Natural killer cell (primary cell): ENCODE measurements at regions not wholly inside any gene's neighbourhood (a gene's known extent, or its start where the extent isn't known, plus 50 kb on each side); places are given as distances from the start of the nearest gene placed in this dataset.

Experiments
- ATAC-seq, 3 donors: fragments of 150-1000 bp in 2 of 3; fragments of 200-7000 bp in 1 of 3; cut with Tn5 transposase; 1 replicate in 1 of 3; 2 replicates in 2 of 3; pipeline ENCODE4 v1.10.0; 2021; ENCODE audit warnings: mild to moderate bottlenecking in 2 of 3, moderate library complexity in 2 of 3
- DNase-seq, 2 donors: peaks; one replicate each; pipeline versions ENCODE4 v3.0.0 to v3.0.0-alpha.2; 2013 to 2021; ENCODE audit warnings: mixed read lengths in 1 of 2
- H3K27ac ChIP-seq: one replicate; pipeline ENCODE4 v1.5.1; 2013; ENCODE audit warnings: mild to moderate bottlenecking, low read length
- H3K27me3 ChIP-seq: one replicate; pipeline ENCODE4 v1.6.1; 2013; ENCODE audit warnings: low read length; ENCODE audit not compliant: control insufficient read depth, insufficient read depth
- H3K36me3 ChIP-seq: one replicate; pipeline ENCODE4 v1.6.1; 2013; ENCODE audit warnings: low read length; ENCODE audit not compliant: control insufficient read depth, insufficient read depth
- H3K4me1 ChIP-seq: one replicate; pipeline ENCODE4 v1.6.1; 2013; ENCODE audit warnings: low read length; ENCODE audit not compliant: control insufficient read depth, insufficient read depth
- H3K4me3 ChIP-seq: one replicate; pipeline ENCODE4 v1.5.1; 2013; ENCODE audit warnings: low read length
- H3K9me3 ChIP-seq: one replicate; pipeline ENCODE4 v1.6.1; 2013; ENCODE audit warnings: low read length; ENCODE audit not compliant: control insufficient read depth, insufficient read depth
- H3K27ac Mint-ChIP-seq, 2 donors: one replicate each; pipeline ENCODE4 v1.8.0; 2022; ENCODE audit warnings: mild to moderate bottlenecking in 2 of 2, mixed read lengths in 2 of 2, moderate library complexity in 1 of 2
- H3K27me3 Mint-ChIP-seq, 2 donors: one replicate each; pipeline ENCODE4 v1.8.0; 2022; ENCODE audit warnings: low read depth in 2 of 2, mixed read lengths in 2 of 2
- H3K36me3 Mint-ChIP-seq: one replicate; pipeline ENCODE4 v1.8.0; 2022; ENCODE audit warnings: mixed read lengths
- H3K4me1 Mint-ChIP-seq, 2 donors: one replicate each; pipeline ENCODE4 v1.8.0; 2022; ENCODE audit warnings: mixed read lengths in 2 of 2
- H3K4me3 Mint-ChIP-seq: one replicate; pipeline ENCODE4 v1.8.0; 2022; ENCODE audit warnings: mild to moderate bottlenecking, moderate library complexity, mixed read lengths
- H3K9me3 Mint-ChIP-seq, 2 donors: one replicate each; pipeline ENCODE4 v1.8.0; 2022; ENCODE audit warnings: mixed read lengths in 2 of 2
- WGBS: methylation state at CpG from one replicate; pipeline ENCODE4 v1.1.7; 2013; ENCODE audit warnings: missing lambda C conversion rate; ENCODE audit not compliant: insufficient coverage; 5-methylcytosine and 5-hydroxymethylcytosine counted together
- intact Hi-C: fragments of 100-400 bp; cut with micrococcal nuclease; formaldehyde crosslinking; loops from one replicate; pipeline ENCODE4 v1.14.2; 2022
- TF ChIP-seq, protein P1 (sequence below): fragments of 200-600 bp; IDR thresholded peaks from one replicate; pipeline ENCODE4 v1.8.0; 2022; ENCODE audit warnings: antibody characterized with exemption

DNA sequence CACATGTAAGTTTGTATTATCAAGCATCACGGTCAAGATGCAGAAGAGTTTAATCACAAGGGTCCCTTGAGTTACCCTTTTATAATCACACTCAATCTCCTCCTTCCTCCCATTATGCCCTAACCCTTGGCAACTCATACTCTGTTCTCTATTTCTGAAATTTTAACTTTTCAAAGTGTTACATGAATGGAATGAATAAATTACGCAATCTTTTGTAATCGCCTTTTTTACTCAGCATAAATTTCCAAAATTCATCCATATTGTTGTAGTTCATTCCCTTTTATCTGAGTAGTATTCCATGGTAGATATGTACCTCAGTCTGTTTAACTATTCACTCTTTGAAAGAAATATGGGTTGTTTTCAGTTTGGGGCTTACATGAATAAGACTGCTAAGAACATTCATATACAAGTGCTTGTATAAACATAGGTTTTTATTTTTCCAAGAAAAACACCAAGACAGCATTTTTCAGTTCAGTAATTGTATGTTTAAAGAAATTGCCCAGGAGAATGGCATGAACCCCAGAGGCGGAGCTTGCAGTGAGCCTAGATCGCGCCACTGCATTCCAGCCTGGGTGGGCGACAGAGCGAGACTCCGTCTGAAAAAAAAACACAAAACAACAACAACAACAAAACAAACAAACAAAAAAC, 430.9 kb upstream of the KCNH7 start:
- DNase-seq (no peak), ATAC-seq (no peak)
- intact Hi-C loops, result no loop called here
- Histone ChIP-seq H3K9me3 (peaks cover 4% of the 10 kb centered on the region), H3K36me3 (no peaks in the 10 kb centered on the region), H3K27me3 (no peaks in the 10 kb centered on the region), H3K27ac (no peak overlapping the region), H3K4me1 (no peaks in the 10 kb centered on the region), H3K4me3 (no peak overlapping the region)
- H3K36me3 Mint-ChIP-seq, result peaks cover 18% of the 10 kb centered on the region
- H3K27ac Mint-ChIP-seq, result no peak overlapping the region
- TF ChIP-seq, protein P1, sequence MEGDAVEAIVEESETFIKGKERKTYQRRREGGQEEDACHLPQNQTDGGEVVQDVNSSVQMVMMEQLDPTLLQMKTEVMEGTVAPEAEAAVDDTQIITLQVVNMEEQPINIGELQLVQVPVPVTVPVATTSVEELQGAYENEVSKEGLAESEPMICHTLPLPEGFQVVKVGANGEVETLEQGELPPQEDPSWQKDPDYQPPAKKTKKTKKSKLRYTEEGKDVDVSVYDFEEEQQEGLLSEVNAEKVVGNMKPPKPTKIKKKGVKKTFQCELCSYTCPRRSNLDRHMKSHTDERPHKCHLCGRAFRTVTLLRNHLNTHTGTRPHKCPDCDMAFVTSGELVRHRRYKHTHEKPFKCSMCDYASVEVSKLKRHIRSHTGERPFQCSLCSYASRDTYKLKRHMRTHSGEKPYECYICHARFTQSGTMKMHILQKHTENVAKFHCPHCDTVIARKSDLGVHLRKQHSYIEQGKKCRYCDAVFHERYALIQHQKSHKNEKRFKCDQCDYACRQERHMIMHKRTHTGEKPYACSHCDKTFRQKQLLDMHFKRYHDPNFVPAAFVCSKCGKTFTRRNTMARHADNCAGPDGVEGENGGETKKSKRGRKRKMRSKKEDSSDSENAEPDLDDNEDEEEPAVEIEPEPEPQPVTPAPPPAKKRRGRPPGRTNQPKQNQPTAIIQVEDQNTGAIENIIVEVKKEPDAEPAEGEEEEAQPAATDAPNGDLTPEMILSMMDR, result no peak
- no peak overlapping the region for H3K4me3 Mint-ChIP-seq
- 92% methylated on average over 7 of the region's 9 CpGs for WGBS
- H3K27me3 Mint-ChIP-seq, result no peaks in the 10 kb centered on the region
- no peaks in the 10 kb centered on the region for H3K4me1 Mint-ChIP-seq
- H3K9me3 Mint-ChIP-seq, result peaks cover 9 to 23% of the 10 kb centered on the region in 2 donors

DNA sequence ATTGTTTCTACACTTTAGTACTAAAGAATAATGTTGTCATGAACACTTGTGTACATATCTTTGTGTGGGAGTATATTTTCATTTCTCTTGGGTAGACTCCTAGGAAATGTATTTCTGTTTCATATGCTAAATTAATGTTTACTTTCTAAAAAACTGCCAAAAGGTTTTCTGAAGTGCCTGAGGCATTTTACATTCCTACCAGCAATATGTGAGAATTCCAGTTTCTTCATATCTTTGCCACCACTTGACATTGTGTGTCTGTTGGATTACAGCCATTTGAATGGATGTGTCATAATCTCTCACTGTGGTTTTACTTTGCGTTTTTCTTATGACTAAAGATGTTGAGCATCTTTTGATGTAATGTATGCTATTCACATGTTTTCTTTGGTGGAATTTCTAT, 428.2 kb upstream of the KCNH7 start:
- WGBS, result no CpG with 5 or more reads among the region's 1 CpG
- Mint-ChIP-seq H3K27ac (no peak overlapping the region), H3K4me3 (no peak overlapping the region), H3K4me1 (no peaks in the 10 kb centered on the region), H3K27me3 (no peaks in the 10 kb centered on the region), H3K9me3 (peaks cover 0 to 9% of the 10 kb centered on the region in 2 donors), H3K36me3 (peaks cover under 1% of the 10 kb centered on the region)
- TF ChIP-seq, protein P1, result no peak
- no peak overlapping the region for H3K4me3 ChIP-seq
- DNase-seq, result no peak
- no peaks in the 10 kb centered on the region for H3K36me3 ChIP-seq
- H3K27me3 ChIP-seq, result no peaks in the 10 kb centered on the region
- H3K4me1 ChIP-seq, result no peaks in the 10 kb centered on the region
- H3K27ac ChIP-seq, result no peak overlapping the region
- intact Hi-C loops, result no loop called here
- no peak for ATAC-seq
- no peaks in the 10 kb centered on the region for H3K9me3 ChIP-seq

DNA sequence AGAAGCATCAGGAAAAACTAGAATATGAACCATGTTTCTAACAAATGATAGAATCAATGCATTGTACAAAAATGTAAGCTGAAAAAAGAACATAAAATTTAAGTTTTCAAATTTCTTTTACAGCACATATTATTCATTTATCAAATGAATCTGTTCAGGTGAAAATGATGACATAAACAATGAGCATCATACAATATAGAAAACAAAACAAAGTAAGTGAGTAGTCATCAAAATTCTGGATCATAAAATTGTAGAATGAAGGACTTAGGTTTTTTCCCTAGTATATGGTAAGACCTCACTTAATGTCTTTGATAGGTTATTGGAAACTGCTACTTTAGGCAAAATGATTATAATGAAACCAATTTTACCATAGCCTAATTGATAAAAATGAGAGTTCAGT, 427.0 kb upstream of the KCNH7 start:
- H3K9me3 Mint-ChIP-seq, result peaks cover 0 to 7% of the 10 kb centered on the region in 2 donors
- no peaks in the 10 kb centered on the region for H3K4me1 ChIP-seq
- no peaks in the 10 kb centered on the region for H3K9me3 ChIP-seq
- intact Hi-C loops, result no loop called here
- H3K36me3 ChIP-seq, result no peaks in the 10 kb centered on the region
- ATAC-seq (no peak), DNase-seq (no peak)
- no peak overlapping the region for H3K27ac Mint-ChIP-seq
- no peaks in the 10 kb centered on the region for H3K36me3 Mint-ChIP-seq
- H3K4me1 Mint-ChIP-seq, result no peaks in the 10 kb centered on the region
- H3K4me3 Mint-ChIP-seq, result no peak overlapping the region
- no peak overlapping the region for H3K4me3 ChIP-seq
- H3K27ac ChIP-seq, result no peak overlapping the region
- TF ChIP-seq, protein P1, result no peak
- H3K27me3 Mint-ChIP-seq, result no peaks in the 10 kb centered on the region
- no peaks in the 10 kb centered on the region for H3K27me3 ChIP-seq

DNA sequence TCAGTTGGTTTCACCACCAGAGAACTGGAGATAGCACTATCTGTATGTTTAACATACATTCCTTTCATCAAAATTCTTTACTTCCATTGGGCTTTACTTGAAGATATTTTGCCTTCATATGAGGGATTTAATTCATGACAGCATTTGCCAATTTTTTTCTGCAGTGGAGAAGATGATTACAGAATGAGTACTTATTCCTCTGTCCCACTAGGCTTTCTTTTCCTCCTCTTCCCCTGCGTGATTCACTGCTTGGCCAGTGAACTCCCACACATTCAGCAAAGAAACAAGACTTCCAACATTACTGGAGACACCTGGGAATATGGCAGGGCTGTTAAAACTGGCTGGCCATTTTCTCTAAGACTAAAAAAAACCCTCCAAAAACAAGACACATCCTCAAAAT, 425.8 kb upstream of the KCNH7 start:
- no peak overlapping the region for H3K4me3 Mint-ChIP-seq
- H3K36me3 Mint-ChIP-seq, result no peaks in the 10 kb centered on the region
- peaks cover 0 to 5% of the 10 kb centered on the region in 2 donors for H3K9me3 Mint-ChIP-seq
- no peaks in the 10 kb centered on the region for H3K9me3 ChIP-seq
- H3K27ac ChIP-seq, result no peak overlapping the region
- no peak for DNase-seq
- no peaks in the 10 kb centered on the region for H3K27me3 Mint-ChIP-seq
- TF ChIP-seq, protein P1, result no peak
- intact Hi-C loops, result no loop called here
- WGBS, result 75% methylated on average over 1 of the region's 1 CpG
- H3K36me3 ChIP-seq, result no peaks in the 10 kb centered on the region
- H3K4me3 ChIP-seq, result no peak overlapping the region
- no peaks in the 10 kb centered on the region for H3K4me1 Mint-ChIP-seq
- no peak for ATAC-seq
- H3K4me1 ChIP-seq, result no peaks in the 10 kb centered on the region
- H3K27ac Mint-ChIP-seq, result no peak overlapping the region
- H3K27me3 ChIP-seq, result no peaks in the 10 kb centered on the region
